Left ventricle myocardium inferior (tissue), 1 donor: ENCODE measurements at regions not wholly inside any gene's neighbourhood (a gene's known extent, or its start where the extent isn't known, plus 50 kb on each side); places are given as distances from the start of the nearest gene placed in this dataset.

Experiments
- DNase-seq: peaks from one replicate; pipeline ENCODE4 v3.0.0-alpha.2; 2020
- H3K27ac ChIP-seq: fragments of 200-600 bp; replicated peaks from 2 replicates; pipeline ENCODE4 v1.8.0; 2021
- H3K27me3 ChIP-seq: fragments of 200-600 bp; 2 replicates; pipeline ENCODE4 v1.8.0; 2021; ENCODE audit warnings: low read depth
- H3K36me3 ChIP-seq: fragments of 200-600 bp; 2 replicates; pipeline ENCODE4 v1.8.0; 2021
- H3K4me1 ChIP-seq: fragments of 200-600 bp; 2 replicates; pipeline ENCODE4 v1.8.0; 2021
- H3K4me3 ChIP-seq: fragments of 200-600 bp; 2 replicates; pipeline ENCODE4 v1.8.0; 2021; ENCODE audit warnings: mild to moderate bottlenecking, moderate library complexity
- H3K9me3 ChIP-seq: fragments of 200-600 bp; replicated peaks from 2 replicates; pipeline ENCODE4 v1.8.0; 2021
- CTCF ChIP-seq: fragments of 200-600 bp; IDR thresholded peaks from 2 replicates; pipeline ENCODE4 v1.8.0; 2021; ENCODE audit warnings: antibody characterized with exemption, mild to moderate bottlenecking, borderline replicate concordance
- intact Hi-C: fragments of 100-400 bp; cut with micrococcal nuclease; formaldehyde crosslinking; loops from one replicate; pipeline ENCODE4 v1.11.0; 2022
- donor health status: DM: no; HTN: yes; CAD: no; lungs with severe emphysema.

DNA sequence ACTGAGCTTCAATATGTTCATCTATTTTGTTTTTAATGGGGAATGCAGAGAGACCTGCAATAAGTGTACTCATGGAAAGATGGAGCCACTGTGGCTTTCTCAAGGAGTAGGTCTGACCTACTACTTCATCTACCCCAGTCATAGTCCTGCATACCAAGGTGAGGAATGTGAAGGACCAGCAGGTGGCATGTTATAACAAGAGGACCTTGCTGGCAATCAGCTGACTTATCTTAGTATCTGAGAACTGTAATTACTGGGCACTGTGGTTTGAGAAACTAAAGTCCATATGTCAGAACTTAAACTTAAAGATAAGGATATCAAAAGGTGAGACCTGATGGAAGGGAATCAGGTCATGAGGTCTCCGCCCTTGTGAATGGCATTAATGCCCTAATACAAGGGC is 1104.2 kb downstream of the BCL11A start:
- no peak for DNase-seq
- H3K4me1 ChIP-seq: no peaks in the 10 kb centered on the region
- H3K9me3 ChIP-seq: no peaks in the 10 kb centered on the region
- no peaks in the 10 kb centered on the region for H3K27me3 ChIP-seq
- H3K27ac ChIP-seq: no peak overlapping the region
- intact Hi-C loops: no loop called here
- peak; percentile 10 for TF ChIP-seq CTCF
- H3K36me3 ChIP-seq: no peaks in the 10 kb centered on the region
- no peak overlapping the region for H3K4me3 ChIP-seq

GRCh38 chr2:59440491-59440890 is 1113.0 kb downstream of the BCL11A start:
- intact Hi-C loops: no loop called here
- no peak overlapping the region for H3K27ac ChIP-seq
- no peaks in the 10 kb centered on the region for H3K4me1 ChIP-seq
- no peak for DNase-seq
- no peaks in the 10 kb centered on the region for H3K36me3 ChIP-seq
- peaks cover 5% of the 10 kb centered on the region for H3K27me3 ChIP-seq
- H3K9me3 ChIP-seq: no peaks in the 10 kb centered on the region
- H3K4me3 ChIP-seq: no peak overlapping the region
- TF ChIP-seq CTCF: no peak

- H3K27ac ChIP-seq: no peak overlapping the region
- no peaks in the 10 kb centered on the region for H3K36me3 ChIP-seq
- intact Hi-C loops: no loop called here
- DNase-seq: no peak
- no peak for TF ChIP-seq CTCF
- no peaks in the 10 kb centered on the region for H3K4me1 ChIP-seq
- peaks cover 18% of the 10 kb centered on the region for H3K9me3 ChIP-seq
- no peaks in the 10 kb centered on the region for H3K27me3 ChIP-seq
- H3K4me3 ChIP-seq: no peak overlapping the region
These were observed 1117.8 kb downstream of the BCL11A start for GRCh38 chr2:59435635-59436034.

GRCh38 chr2:59428940-59429339 is 1124.5 kb downstream of the BCL11A start:
- Histone ChIP-seq H3K27me3 (no peaks in the 10 kb centered on the region), H3K9me3 (peaks cover 22% of the 10 kb centered on the region), H3K36me3 (no peaks in the 10 kb centered on the region), H3K4me3 (no peak overlapping the region), H3K27ac (no peak overlapping the region), H3K4me1 (no peaks in the 10 kb centered on the region)
- no peak for TF ChIP-seq CTCF
- intact Hi-C loops: no loop called here
- no peak for DNase-seq

DNA sequence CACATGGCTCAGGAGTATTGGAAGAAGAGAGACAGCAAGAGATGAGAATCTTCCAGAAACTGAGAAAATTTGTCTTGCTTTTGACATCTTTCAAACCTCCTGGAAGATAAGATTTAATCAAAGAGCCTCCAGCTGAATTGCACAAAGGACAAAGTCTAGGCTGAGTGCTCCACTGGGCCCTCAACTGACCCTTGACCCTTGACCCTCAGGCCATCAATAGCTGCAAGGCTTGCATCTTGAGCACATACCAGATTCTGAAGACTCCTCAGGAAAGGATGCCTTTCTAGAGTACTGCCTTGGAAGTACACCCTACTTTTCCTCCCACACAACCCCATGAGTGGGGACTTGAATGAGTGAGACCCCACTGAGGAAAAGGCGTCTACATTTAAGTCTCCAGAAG is 1125.5 kb downstream of the BCL11A start:
- intact Hi-C loops: no loop called here
- no peaks in the 10 kb centered on the region for H3K27me3 ChIP-seq
- no peaks in the 10 kb centered on the region for H3K4me1 ChIP-seq
- no peak overlapping the region for H3K27ac ChIP-seq
- H3K36me3 ChIP-seq: no peaks in the 10 kb centered on the region
- H3K9me3 ChIP-seq: peaks cover 14% of the 10 kb centered on the region
- no peak for TF ChIP-seq CTCF
- no peak overlapping the region for H3K4me3 ChIP-seq
- DNase-seq: no peak

GRCh38 chr2:59425247-59425646 is 1128.2 kb downstream of the BCL11A start:
- Histone ChIP-seq H3K27me3 (no peaks in the 10 kb centered on the region), H3K4me3 (no peak overlapping the region), H3K4me1 (no peaks in the 10 kb centered on the region), H3K36me3 (no peaks in the 10 kb centered on the region), H3K27ac (no peak overlapping the region), H3K9me3 (peaks cover 2% of the 10 kb centered on the region)
- intact Hi-C loops: no loop called here
- DNase-seq: no peak
- no peak for TF ChIP-seq CTCF
